Mesothelial cell of epicardium (in vitro differentiated cells): ENCODE measurements at regions not wholly inside any gene's neighbourhood (a gene's known extent, or its start where the extent isn't known, plus 50 kb on each side); places are given as distances from the start of the nearest gene placed in this dataset.

ENCODE experiments used
- DNase-seq, 2 experiments: peaks; one replicate each; pipeline ENCODE4 v3.0.0; 2021; ENCODE audit warnings: low spot score in 2 of 2; ENCODE audit not compliant: unreplicated experiment in 2 of 2
- H3K27ac Mint-ChIP-seq: 2 replicates; pipeline ENCODE4 v1.8.0; 2021; ENCODE audit warnings: mixed read lengths
- H3K27me3 Mint-ChIP-seq: 2 replicates; pipeline ENCODE4 v1.8.0; 2021; ENCODE audit warnings: low read depth, mixed read lengths
- H3K36me3 Mint-ChIP-seq: 2 replicates; pipeline ENCODE4 v1.8.0; 2021; ENCODE audit warnings: mixed read lengths
- H3K4me1 Mint-ChIP-seq: 2 replicates; pipeline ENCODE4 v1.8.0; 2021; ENCODE audit warnings: mixed read lengths
- H3K4me3 Mint-ChIP-seq: 2 replicates; pipeline ENCODE4 v1.8.0; 2021; ENCODE audit warnings: mild to moderate bottlenecking, moderate library complexity, mixed read lengths
- H3K9me3 Mint-ChIP-seq: 2 replicates; pipeline ENCODE4 v1.8.0; 2021; ENCODE audit warnings: mixed read lengths
- CTCF ChIP-seq: fragments of 200-600 bp; sonication (generic); IDR thresholded peaks from one replicate; pipeline ENCODE4 v1.5.0; 2021; ENCODE audit warnings: antibody characterized with exemption; ENCODE audit not compliant: unreplicated experiment

GRCh38 chr2:82986899-82987298, 1472.2 kb downstream of the SUCLG1 start:
- H3K9me3 Mint-ChIP-seq = peaks cover 10% of the 10 kb centered on the region
- no peak overlapping the region for H3K27ac Mint-ChIP-seq
- no peak for TF ChIP-seq CTCF
- H3K4me1 Mint-ChIP-seq = peaks cover 4% of the 10 kb centered on the region
- DNase-seq = no peak
- no peak overlapping the region for H3K4me3 Mint-ChIP-seq
- H3K36me3 Mint-ChIP-seq = no peaks in the 10 kb centered on the region
- peaks cover 4% of the 10 kb centered on the region for H3K27me3 Mint-ChIP-seq

- H3K27me3 Mint-ChIP-seq = peaks cover 3% of the 10 kb centered on the region
- peaks cover 12% of the 10 kb centered on the region for H3K9me3 Mint-ChIP-seq
- no peak for DNase-seq
- no peak overlapping the region for H3K4me3 Mint-ChIP-seq
- TF ChIP-seq CTCF = no peak
- H3K27ac Mint-ChIP-seq = no peak overlapping the region
- H3K36me3 Mint-ChIP-seq = no peaks in the 10 kb centered on the region
- no peaks in the 10 kb centered on the region for H3K4me1 Mint-ChIP-seq
Observed at GRCh38 chr2:82985572-82986197, 1473.4 kb downstream of the SUCLG1 start.

- Mint-ChIP-seq H3K9me3 (peaks cover 15% of the 10 kb centered on the region), H3K4me3 (no peak overlapping the region), H3K27ac (no peak overlapping the region), H3K27me3 (no peaks in the 10 kb centered on the region), H3K4me1 (no peaks in the 10 kb centered on the region), H3K36me3 (peaks cover 4% of the 10 kb centered on the region)
- TF ChIP-seq CTCF = no peak
- no peak for DNase-seq
Observed at GRCh38 chr2:82968358-82968757, 1490.7 kb downstream of the SUCLG1 start.

GRCh38 chr2:82964341-82964740, 1494.7 kb downstream of the SUCLG1 start:
- DNase-seq = no peak
- Mint-ChIP-seq H3K4me3 (no peak overlapping the region), H3K36me3 (peaks cover 4% of the 10 kb centered on the region), H3K9me3 (peaks cover 10% of the 10 kb centered on the region), H3K27me3 (no peaks in the 10 kb centered on the region), H3K27ac (no peak overlapping the region), H3K4me1 (no peaks in the 10 kb centered on the region)
- no peak for TF ChIP-seq CTCF

- TF ChIP-seq CTCF = no peak
- no peak overlapping the region for H3K27ac Mint-ChIP-seq
- no peak overlapping the region for H3K4me3 Mint-ChIP-seq
- no peaks in the 10 kb centered on the region for H3K4me1 Mint-ChIP-seq
- peaks cover 7% of the 10 kb centered on the region for H3K9me3 Mint-ChIP-seq
- DNase-seq = no peak
- H3K36me3 Mint-ChIP-seq = peaks cover 4% of the 10 kb centered on the region
- no peaks in the 10 kb centered on the region for H3K27me3 Mint-ChIP-seq
Observed at GRCh38 chr2:82959727-82960126, 1499.4 kb downstream of the SUCLG1 start.

GRCh38 chr2:82954868-82955267, 1504.2 kb downstream of the SUCLG1 start:
- Mint-ChIP-seq H3K9me3 (no peaks in the 10 kb centered on the region), H3K4me3 (no peak overlapping the region), H3K4me1 (no peaks in the 10 kb centered on the region), H3K36me3 (no peaks in the 10 kb centered on the region), H3K27ac (no peak overlapping the region), H3K27me3 (no peaks in the 10 kb centered on the region)
- no peak for DNase-seq
- TF ChIP-seq CTCF = no peak
